ENCODE measurements at regions not wholly inside any gene's neighbourhood (a gene's known extent, or its start where the extent isn't known, plus 50 kb on each side); places are given as distances from the start of the nearest gene placed in this dataset.

- Histone ChIP-seq H3K27ac (ENCODE audit: low read length) (no peak overlapping the region), H3K27me3 (ENCODE audit: low read depth, low read length) (no peaks in the 10 kb centered on the region), H3K36me3 (ENCODE audit: control insufficient read depth in 1 of 2, insufficient read depth in 2 of 2, low read length in 2 of 2) (no peaks in the 10 kb centered on the region), H3K9me3 (ENCODE audit: control insufficient read depth in 1 of 2, low read length in 2 of 2) (no peaks in the 10 kb centered on the region), H3K4me3 (ENCODE audit: low read depth in 1 of 2, low read length in 2 of 2) (no peak overlapping the region), H3K4me1 (ENCODE audit: control insufficient read depth in 1 of 2, insufficient read depth in 2 of 2, low read length in 2 of 2) (no peaks in the 10 kb centered on the region)
Observed at GRCh38 chr2:146642066-146642465, 1202.8 kb upstream of the ACVR2A start.

- Histone ChIP-seq H3K9me3 (ENCODE audit: control insufficient read depth in 1 of 2, low read length in 2 of 2) (no peaks in the 10 kb centered on the region), H3K4me1 (ENCODE audit: control insufficient read depth in 1 of 2, insufficient read depth in 2 of 2, low read length in 2 of 2) (no peaks in the 10 kb centered on the region), H3K27me3 (ENCODE audit: low read depth, low read length) (no peaks in the 10 kb centered on the region), H3K4me3 (ENCODE audit: low read depth in 1 of 2, low read length in 2 of 2) (no peak overlapping the region), H3K27ac (ENCODE audit: low read length) (no peak overlapping the region), H3K36me3 (ENCODE audit: control insufficient read depth in 1 of 2, insufficient read depth in 2 of 2, low read length in 2 of 2) (no peaks in the 10 kb centered on the region)
Observed at GRCh38 chr2:146634230-146635097, 1210.4 kb upstream of the ACVR2A start.

- no peaks in the 10 kb centered on the region for H3K4me1 ChIP-seq (ENCODE audit: control insufficient read depth in 1 of 2, insufficient read depth in 2 of 2, low read length in 2 of 2)
- no peaks in the 10 kb centered on the region for H3K27me3 ChIP-seq (ENCODE audit: low read depth, low read length)
- H3K27ac ChIP-seq (ENCODE audit: low read length) = no peak overlapping the region
- H3K9me3 ChIP-seq (ENCODE audit: control insufficient read depth in 1 of 2, low read length in 2 of 2) = no peaks in the 10 kb centered on the region
- H3K36me3 ChIP-seq (ENCODE audit: control insufficient read depth in 1 of 2, insufficient read depth in 2 of 2, low read length in 2 of 2) = no peaks in the 10 kb centered on the region
- H3K4me3 ChIP-seq (ENCODE audit: low read depth in 1 of 2, low read length in 2 of 2) = no peak overlapping the region
Observed at GRCh38 chr2:146633159-146633558, 1211.7 kb upstream of the ACVR2A start.

- no peak overlapping the region for H3K4me3 ChIP-seq (ENCODE audit: low read depth in 1 of 2, low read length in 2 of 2)
- no peaks in the 10 kb centered on the region for H3K36me3 ChIP-seq (ENCODE audit: control insufficient read depth in 1 of 2, insufficient read depth in 2 of 2, low read length in 2 of 2)
- no peaks in the 10 kb centered on the region for H3K27me3 ChIP-seq (ENCODE audit: low read depth, low read length)
- H3K27ac ChIP-seq (ENCODE audit: low read length) = no peak overlapping the region
- no peaks in the 10 kb centered on the region for H3K9me3 ChIP-seq (ENCODE audit: control insufficient read depth in 1 of 2, low read length in 2 of 2)
- H3K4me1 ChIP-seq (ENCODE audit: control insufficient read depth in 1 of 2, insufficient read depth in 2 of 2, low read length in 2 of 2) = no peaks in the 10 kb centered on the region
Observed at GRCh38 chr2:146632707-146633106, 1212.1 kb upstream of the ACVR2A start.

- no peaks in the 10 kb centered on the region for H3K27me3 ChIP-seq (ENCODE audit: low read depth, low read length)
- no peaks in the 10 kb centered on the region for H3K36me3 ChIP-seq (ENCODE audit: control insufficient read depth in 1 of 2, insufficient read depth in 2 of 2, low read length in 2 of 2)
- no peak overlapping the region for H3K4me3 ChIP-seq (ENCODE audit: low read depth in 1 of 2, low read length in 2 of 2)
- no peaks in the 10 kb centered on the region for H3K4me1 ChIP-seq (ENCODE audit: control insufficient read depth in 1 of 2, insufficient read depth in 2 of 2, low read length in 2 of 2)
- H3K9me3 ChIP-seq (ENCODE audit: control insufficient read depth in 1 of 2, low read length in 2 of 2) = peaks cover 0 to 2% of the 10 kb centered on the region in 2 donors
- no peak overlapping the region for H3K27ac ChIP-seq (ENCODE audit: low read length)
Observed at GRCh38 chr2:146624430-146625160, 1220.2 kb upstream of the ACVR2A start.

- Histone ChIP-seq H3K36me3 (ENCODE audit: control insufficient read depth in 1 of 2, insufficient read depth in 2 of 2, low read length in 2 of 2) (no peaks in the 10 kb centered on the region), H3K27ac (ENCODE audit: low read length) (no peak overlapping the region), H3K4me3 (ENCODE audit: low read depth in 1 of 2, low read length in 2 of 2) (no peak overlapping the region), H3K4me1 (ENCODE audit: control insufficient read depth in 1 of 2, insufficient read depth in 2 of 2, low read length in 2 of 2) (no peaks in the 10 kb centered on the region), H3K27me3 (ENCODE audit: low read depth, low read length) (no peaks in the 10 kb centered on the region), H3K9me3 (ENCODE audit: control insufficient read depth in 1 of 2, low read length in 2 of 2) (peaks cover 0 to 4% of the 10 kb centered on the region in 2 donors)
Observed at GRCh38 chr2:146623771-146624170, 1221.1 kb upstream of the ACVR2A start.

- H3K36me3 ChIP-seq (ENCODE audit: control insufficient read depth in 1 of 2, insufficient read depth in 2 of 2, low read length in 2 of 2) = no peaks in the 10 kb centered on the region
- H3K27ac ChIP-seq (ENCODE audit: low read length) = no peak overlapping the region
- no peak overlapping the region for H3K4me3 ChIP-seq (ENCODE audit: low read depth in 1 of 2, low read length in 2 of 2)
- peaks cover 0 to 4% of the 10 kb centered on the region in 2 donors for H3K9me3 ChIP-seq (ENCODE audit: control insufficient read depth in 1 of 2, low read length in 2 of 2)
- H3K4me1 ChIP-seq (ENCODE audit: control insufficient read depth in 1 of 2, insufficient read depth in 2 of 2, low read length in 2 of 2) = no peaks in the 10 kb centered on the region
- no peaks in the 10 kb centered on the region for H3K27me3 ChIP-seq (ENCODE audit: low read depth, low read length)
Observed at GRCh38 chr2:146621656-146622055, 1223.2 kb upstream of the ACVR2A start.

- peaks cover 0 to 8% of the 10 kb centered on the region in 2 donors for H3K9me3 ChIP-seq (ENCODE audit: control insufficient read depth in 1 of 2, low read length in 2 of 2)
Observed at GRCh38 chr2:146615778-146616177, 1229.1 kb upstream of the ACVR2A start.

GRCh38 chr2:146608490-146608889 is 1236.3 kb upstream of the ACVR2A start:
- Histone ChIP-seq H3K4me3 (ENCODE audit: low read depth in 1 of 2, low read length in 2 of 2) (no peak overlapping the region), H3K27me3 (ENCODE audit: low read depth, low read length) (no peaks in the 10 kb centered on the region)

More at GRCh38 chr2:146615778-146616177, 1229.1 kb upstream of the ACVR2A start:
- no peaks in the 10 kb centered on the region for H3K27me3 ChIP-seq (ENCODE audit: low read depth, low read length)
- H3K27ac ChIP-seq (ENCODE audit: low read length) = no peak overlapping the region
- H3K4me1 ChIP-seq (ENCODE audit: control insufficient read depth in 1 of 2, insufficient read depth in 2 of 2, low read length in 2 of 2) = no peaks in the 10 kb centered on the region
- no peaks in the 10 kb centered on the region for H3K36me3 ChIP-seq (ENCODE audit: control insufficient read depth in 1 of 2, insufficient read depth in 2 of 2, low read length in 2 of 2)
- no peak overlapping the region for H3K4me3 ChIP-seq (ENCODE audit: low read depth in 1 of 2, low read length in 2 of 2)

GRCh38 chr2:146604521-146604920 is 1240.3 kb upstream of the ACVR2A start:
- Histone ChIP-seq H3K36me3 (ENCODE audit: control insufficient read depth in 1 of 2, insufficient read depth in 2 of 2, low read length in 2 of 2) (no peaks in the 10 kb centered on the region), H3K9me3 (ENCODE audit: control insufficient read depth in 1 of 2, low read length in 2 of 2) (no peaks in the 10 kb centered on the region), H3K4me3 (ENCODE audit: low read depth in 1 of 2, low read length in 2 of 2) (no peak overlapping the region), H3K27ac (ENCODE audit: low read length) (no peak overlapping the region), H3K4me1 (ENCODE audit: control insufficient read depth in 1 of 2, insufficient read depth in 2 of 2, low read length in 2 of 2) (no peaks in the 10 kb centered on the region), H3K27me3 (ENCODE audit: low read depth, low read length) (no peaks in the 10 kb centered on the region)

More at GRCh38 chr2:146608490-146608889, 1236.3 kb upstream of the ACVR2A start:
- Histone ChIP-seq H3K27ac (ENCODE audit: low read length) (no peak overlapping the region), H3K4me1 (ENCODE audit: control insufficient read depth in 1 of 2, insufficient read depth in 2 of 2, low read length in 2 of 2) (no peaks in the 10 kb centered on the region), H3K36me3 (ENCODE audit: control insufficient read depth in 1 of 2, insufficient read depth in 2 of 2, low read length in 2 of 2) (no peaks in the 10 kb centered on the region), H3K9me3 (ENCODE audit: control insufficient read depth in 1 of 2, low read length in 2 of 2) (no peaks in the 10 kb centered on the region)

- no peaks in the 10 kb centered on the region for H3K36me3 ChIP-seq (ENCODE audit: control insufficient read depth in 1 of 2, insufficient read depth in 2 of 2, low read length in 2 of 2)
- no peaks in the 10 kb centered on the region for H3K9me3 ChIP-seq (ENCODE audit: control insufficient read depth in 1 of 2, low read length in 2 of 2)
Observed at GRCh38 chr2:146602856-146603255, 1242.0 kb upstream of the ACVR2A start.

More at GRCh38 chr2:146602856-146603255, 1242.0 kb upstream of the ACVR2A start:
- no peak overlapping the region for H3K4me3 ChIP-seq (ENCODE audit: low read depth in 1 of 2, low read length in 2 of 2)
- no peaks in the 10 kb centered on the region for H3K4me1 ChIP-seq (ENCODE audit: control insufficient read depth in 1 of 2, insufficient read depth in 2 of 2, low read length in 2 of 2)
- H3K27ac ChIP-seq (ENCODE audit: low read length) = no peak overlapping the region
- H3K27me3 ChIP-seq (ENCODE audit: low read depth, low read length) = no peaks in the 10 kb centered on the region

Data from muscle layer of duodenum (tissue), 2 donors.